Caco-2 (cell line): ENCODE measurements at regions not wholly inside any gene's neighbourhood (a gene's known extent, or its start where the extent isn't known, plus 50 kb on each side); places are given as distances from the start of the nearest gene placed in this dataset.

Source experiments
- BruUV-seq: library from RNA; stranded (reverse); fragments of 400-500 nt; replicated peaks from 2 replicates; lab custom pipeline; 2021; lab: Mats Ljungman, UMichigan
- CTCF ChIA-PET: fragments of 300-600 bp; sonication (Branson Sonifier 250); formaldehyde crosslinking; loops from one replicate; lab custom pipeline; 2022; ENCODE audit warnings: antibody characterized with exemption; lab: Charles Lee
- POLR2A ChIA-PET: fragments of 300-600 bp; sonication (Branson Sonifier 250); formaldehyde crosslinking; loops from one replicate; lab custom pipeline; 2022; ENCODE audit warnings: antibody characterized with exemption; lab: Charles Lee
- DNase-seq, 2 experiments: peaks; one replicate each; pipeline versions ENCODE4 v3.0.0 to v3.0.0-alpha.2; 2020 to 2022
- H3K27me3 ChIP-seq: replicated peaks from 2 replicates; pipeline ENCODE4 v1.6.0; 2011; ENCODE audit warnings: low read length; ENCODE audit not compliant: control insufficient read depth, insufficient read depth
- H3K36me3 ChIP-seq: 2 replicates; pipeline ENCODE4 v1.5.1; 2011; ENCODE audit warnings: low read length; ENCODE audit not compliant: control insufficient read depth, insufficient read depth
- H3K4me1 ChIP-seq: fragments of 250-450 bp; sonication (Bioruptor Pico); 2 replicates; pipeline ENCODE4 v1.5.1; 2020; ENCODE audit warnings: mild to moderate bottlenecking
- H3K4me3 ChIP-seq: 2 replicates; pipeline ENCODE4 v1.5.1; 2011; ENCODE audit warnings: low read depth, mild to moderate bottlenecking, control low read depth, low read length
- H3K9me3 ChIP-seq: fragments of 250-450 bp; sonication (Bioruptor Pico); 2 replicates; pipeline ENCODE4 v1.5.1; 2020; ENCODE audit warnings: mild to moderate bottlenecking, moderate library complexity
- H3K27ac Mint-ChIP-seq: one replicate; pipeline ENCODE4 v1.8.0; 2022; ENCODE audit warnings: mixed read lengths; ENCODE audit not compliant: unreplicated experiment
- H3K27me3 Mint-ChIP-seq: one replicate; pipeline ENCODE4 v1.8.0; 2022; ENCODE audit warnings: mixed read lengths; ENCODE audit not compliant: insufficient read depth, unreplicated experiment
- H3K36me3 Mint-ChIP-seq: one replicate; pipeline ENCODE4 v1.8.0; 2022; ENCODE audit warnings: mild to moderate bottlenecking, mixed read lengths; ENCODE audit not compliant: insufficient read depth, unreplicated experiment
- H3K4me1 Mint-ChIP-seq: one replicate; pipeline ENCODE4 v1.8.0; 2022; ENCODE audit warnings: low read depth, mixed read lengths; ENCODE audit not compliant: unreplicated experiment
- H3K4me3 Mint-ChIP-seq: one replicate; pipeline ENCODE4 v1.8.0; 2022; ENCODE audit warnings: mild to moderate bottlenecking, moderate library complexity, mixed read lengths; ENCODE audit not compliant: unreplicated experiment
- H3K9me3 Mint-ChIP-seq: one replicate; pipeline ENCODE4 v1.8.0; 2022; ENCODE audit warnings: mixed read lengths; ENCODE audit not compliant: unreplicated experiment
- CTCF ChIP-seq, 2 experiments: fragments of 200-600 bp in 1 of 2; IDR thresholded peaks; 1 replicate in 1 of 2; 2 replicates in 1 of 2; pipeline versions ENCODE4 v1.5.1 to v1.8.0; 2011 to 2022; ENCODE audit warnings: antibody characterized with exemption in 1 of 2, control low read depth in 1 of 2, inconsistent platforms in 1 of 2, low read depth in 1 of 2, low read length in 1 of 2, mild to moderate bottlenecking in 1 of 2, moderate library complexity in 1 of 2; ENCODE audit not compliant: insufficient read depth in 1 of 2, severe bottlenecking in 1 of 2, unreplicated experiment in 1 of 2
- intact Hi-C: fragments of 100-400 bp; cut with micrococcal nuclease; formaldehyde crosslinking; loops from one replicate; pipeline ENCODE4 v1.10.0; 2022; ENCODE audit not compliant: unreplicated experiment

GRCh38 chrX:94107981-94108380 is 434.0 kb downstream of the FAM133A start:
- Histone ChIP-seq H3K4me1 (no peaks in the 10 kb centered on the region), H3K27me3 (no peaks in the 10 kb centered on the region), H3K4me3 (no peak overlapping the region), H3K36me3 (no peaks in the 10 kb centered on the region), H3K9me3 (no peaks in the 10 kb centered on the region)
- BruUV-seq = no TSS peak
- Mint-ChIP-seq H3K9me3 (no peaks in the 10 kb centered on the region), H3K36me3 (no peaks in the 10 kb centered on the region), H3K4me3 (no peak overlapping the region), H3K27me3 (no peaks in the 10 kb centered on the region), H3K4me1 (no peaks in the 10 kb centered on the region), H3K27ac (no peak overlapping the region)
- no peak for DNase-seq
- CTCF ChIA-PET = no interaction called here
- intact Hi-C loops = no loop called here
- POLR2A ChIA-PET = no interaction called here
- TF ChIP-seq CTCF (IDR thresholded peaks at IDR 0.05; ENCODE audit: insufficient read depth in 1 of 2, low read depth in 1 of 2, low read length in 1 of 2, severe bottlenecking in 1 of 2, unreplicated experiment in 1 of 2) = no peak

- Mint-ChIP-seq H3K27ac (no peak overlapping the region), H3K27me3 (no peaks in the 10 kb centered on the region), H3K4me3 (no peak overlapping the region), H3K4me1 (no peaks in the 10 kb centered on the region), H3K36me3 (no peaks in the 10 kb centered on the region), H3K9me3 (no peaks in the 10 kb centered on the region)
- ChIA-PET POLR2A (no interaction called here), CTCF (no interaction called here)
- intact Hi-C loops = no loop called here
- no TSS peak for BruUV-seq
- Histone ChIP-seq H3K4me1 (no peaks in the 10 kb centered on the region), H3K36me3 (no peaks in the 10 kb centered on the region), H3K9me3 (no peaks in the 10 kb centered on the region), H3K27me3 (no peaks in the 10 kb centered on the region), H3K4me3 (no peak overlapping the region)
- no peak for TF ChIP-seq CTCF (IDR thresholded peaks at IDR 0.05; ENCODE audit: insufficient read depth in 1 of 2, low read depth in 1 of 2, low read length in 1 of 2, severe bottlenecking in 1 of 2, unreplicated experiment in 1 of 2)
- DNase-seq = no peak
Observed at GRCh38 chrX:94114362-94114761, 440.4 kb downstream of the FAM133A start.

GRCh38 chrX:94121799-94122198 is 447.8 kb downstream of the FAM133A start:
- ChIA-PET CTCF (no interaction called here), POLR2A (no interaction called here)
- intact Hi-C loops = no loop called here
- Mint-ChIP-seq H3K4me3 (no peak overlapping the region), H3K4me1 (no peaks in the 10 kb centered on the region), H3K27ac (no peak overlapping the region), H3K36me3 (no peaks in the 10 kb centered on the region), H3K27me3 (no peaks in the 10 kb centered on the region), H3K9me3 (no peaks in the 10 kb centered on the region)
- Histone ChIP-seq H3K9me3 (no peaks in the 10 kb centered on the region), H3K36me3 (no peaks in the 10 kb centered on the region), H3K4me1 (no peaks in the 10 kb centered on the region), H3K4me3 (no peak overlapping the region), H3K27me3 (no peaks in the 10 kb centered on the region)
- no peak for DNase-seq
- TF ChIP-seq CTCF (IDR thresholded peaks at IDR 0.05; ENCODE audit: insufficient read depth in 1 of 2, low read depth in 1 of 2, low read length in 1 of 2, severe bottlenecking in 1 of 2, unreplicated experiment in 1 of 2) = no peak
- BruUV-seq = no TSS peak
